ENCODE measurements at regions not wholly inside any gene's neighbourhood (a gene's known extent, or its start where the extent isn't known, plus 50 kb on each side); places are given as distances from the start of the nearest gene placed in this dataset.

GRCh38 chr21:38643404-38644023 is 145.2 kb upstream of the ERG start:
- peaks cover 2% of the 10 kb centered on the region for H3K9me3 Mint-ChIP-seq
- DNase-seq (no peak), ATAC-seq (ENCODE audit: poor library complexity) (no peak)
- ChIA-PET POLR2A (no interaction called here), CTCF (no interaction called here)
- TF ChIP-seq CTCF (IDR thresholded peaks at IDR 0.05) = no peak
- H3K36me3 Mint-ChIP-seq (ENCODE audit: low read depth) = no peaks in the 10 kb centered on the region
- Histone ChIP-seq H3K9me3 (ENCODE audit: control insufficient read depth in 1 of 2, insufficient read depth in 1 of 2, low read length in 2 of 2) (no peaks in the 10 kb centered on the region), H3K27ac (ENCODE audit: low read depth in 1 of 2, low read length in 2 of 2) (no peak overlapping the region), H3K4me3 (ENCODE audit: low read length) (no peak overlapping the region), H3K36me3 (ENCODE audit: insufficient read depth, low read length) (no peaks in the 10 kb centered on the region), H3K27me3 (ENCODE audit: control insufficient read depth in 1 of 2, insufficient read depth in 2 of 2, low read length in 2 of 2) (peaks cover 0 to 9% of the 10 kb centered on the region in 2 experiments), H3K4me1 (ENCODE audit: insufficient read depth, low read length) (no peaks in the 10 kb centered on the region)
- intact Hi-C loops (cut with DNase I, micrococcal nuclease) = no loop called here
- peaks cover 5% of the 10 kb centered on the region for H3K4me1 Mint-ChIP-seq (ENCODE audit: low read depth)
- H3K27ac Mint-ChIP-seq = no peak overlapping the region
- peaks cover 30% of the 10 kb centered on the region for H3K27me3 Mint-ChIP-seq
- H3K4me3 Mint-ChIP-seq = no peak overlapping the region

DNA sequence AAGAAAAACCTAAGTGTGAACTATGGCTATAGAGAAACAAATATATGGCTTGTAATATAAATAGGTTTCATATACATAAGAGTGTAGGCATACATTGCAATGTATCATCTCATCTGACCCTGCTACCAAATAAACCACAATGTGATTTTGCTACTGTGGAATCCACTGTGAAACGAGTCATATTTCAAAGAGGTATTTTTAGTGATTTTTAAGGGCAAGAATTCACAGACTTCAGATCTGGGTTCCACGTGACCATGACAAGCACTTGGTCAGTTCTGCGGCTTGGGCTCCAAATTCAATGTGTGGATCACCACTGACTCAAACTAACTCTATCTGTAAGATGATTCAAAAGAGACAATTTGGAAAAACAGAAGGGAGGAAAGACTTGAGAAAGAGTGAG is 147.0 kb upstream of the ERG start:
- H3K4me3 Mint-ChIP-seq = no peak overlapping the region

DNA sequence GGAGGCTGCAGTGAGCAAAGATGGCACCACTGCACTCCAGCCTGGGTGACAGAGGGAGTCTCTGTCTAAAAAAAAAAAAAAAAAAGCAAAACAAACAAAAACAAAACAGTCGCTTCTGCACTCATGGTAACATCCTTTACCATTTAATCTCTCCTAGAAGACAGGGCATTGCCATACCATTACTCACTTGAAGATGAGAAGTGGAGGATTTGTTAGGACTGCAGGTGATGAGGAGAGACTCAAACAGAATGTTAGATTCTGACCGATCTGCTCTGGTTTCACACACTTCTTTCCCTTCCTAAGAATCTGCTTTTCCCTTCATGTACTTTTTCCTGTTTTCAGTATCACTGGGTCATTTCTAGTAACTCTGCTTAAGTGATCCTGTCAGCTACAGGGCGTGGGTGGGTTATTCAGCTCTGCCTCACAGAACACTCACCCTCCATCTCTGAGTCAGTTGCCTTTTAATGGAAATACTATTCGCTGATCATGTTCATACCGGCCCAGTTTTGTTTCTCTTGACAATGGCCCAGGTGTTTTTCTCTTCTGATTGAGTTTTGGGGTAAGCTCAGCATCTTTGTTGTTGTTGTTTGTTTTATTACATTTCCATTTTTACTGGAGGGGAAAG is 148.0 kb upstream of the ERG start:
- DNase-seq = no peak
- Histone ChIP-seq H3K4me3 (ENCODE audit: low read length) (no peak overlapping the region), H3K9me3 (ENCODE audit: control insufficient read depth in 1 of 2, insufficient read depth in 1 of 2, low read length in 2 of 2) (peaks cover 0 to 4% of the 10 kb centered on the region in 2 experiments), H3K36me3 (ENCODE audit: insufficient read depth, low read length) (no peaks in the 10 kb centered on the region), H3K4me1 (ENCODE audit: insufficient read depth, low read length) (no peaks in the 10 kb centered on the region), H3K27me3 (ENCODE audit: control insufficient read depth in 1 of 2, insufficient read depth in 2 of 2, low read length in 2 of 2) (peaks cover 0 to 4% of the 10 kb centered on the region in 2 experiments), H3K27ac (ENCODE audit: low read depth in 1 of 2, low read length in 2 of 2) (no peak overlapping the region)
- H3K4me3 Mint-ChIP-seq = no peak overlapping the region
- peaks cover 25% of the 10 kb centered on the region for H3K27me3 Mint-ChIP-seq
- no peaks in the 10 kb centered on the region for H3K9me3 Mint-ChIP-seq
- no peak overlapping the region for H3K27ac Mint-ChIP-seq
- no peak for TF ChIP-seq CTCF (IDR thresholded peaks at IDR 0.05)
- H3K36me3 Mint-ChIP-seq (ENCODE audit: low read depth) = no peaks in the 10 kb centered on the region
- no peak for ATAC-seq (ENCODE audit: poor library complexity)
- H3K4me1 Mint-ChIP-seq (ENCODE audit: low read depth) = no peaks in the 10 kb centered on the region
- intact Hi-C loops (cut with DNase I, micrococcal nuclease) = no loop called here
- CTCF ChIA-PET = no interaction called here
- POLR2A ChIA-PET = no interaction called here

More for the DNA sequence above, 147.0 kb upstream of the ERG start:
- Histone ChIP-seq H3K27ac (ENCODE audit: low read depth in 1 of 2, low read length in 2 of 2) (no peak overlapping the region), H3K9me3 (ENCODE audit: control insufficient read depth in 1 of 2, insufficient read depth in 1 of 2, low read length in 2 of 2) (peaks cover 0 to 4% of the 10 kb centered on the region in 2 experiments), H3K36me3 (ENCODE audit: insufficient read depth, low read length) (no peaks in the 10 kb centered on the region), H3K27me3 (ENCODE audit: control insufficient read depth in 1 of 2, insufficient read depth in 2 of 2, low read length in 2 of 2) (peaks cover 0 to 9% of the 10 kb centered on the region in 2 experiments), H3K4me1 (ENCODE audit: insufficient read depth, low read length) (no peaks in the 10 kb centered on the region), H3K4me3 (ENCODE audit: low read length) (no peak overlapping the region)
- DNase-seq (no peak), ATAC-seq (ENCODE audit: poor library complexity) (no peak)
- H3K9me3 Mint-ChIP-seq = peaks cover 2% of the 10 kb centered on the region
- TF ChIP-seq CTCF (IDR thresholded peaks at IDR 0.05) = no peak
- peaks cover 30% of the 10 kb centered on the region for H3K27me3 Mint-ChIP-seq
- no peaks in the 10 kb centered on the region for H3K36me3 Mint-ChIP-seq (ENCODE audit: low read depth)
- no peaks in the 10 kb centered on the region for H3K4me1 Mint-ChIP-seq (ENCODE audit: low read depth)
- intact Hi-C loops (cut with DNase I, micrococcal nuclease) = no loop called here
- no peak overlapping the region for H3K27ac Mint-ChIP-seq
- POLR2A ChIA-PET = no interaction called here
- CTCF ChIA-PET = no interaction called here

Data from CD4-positive, alpha-beta T cell (primary cell).